H1 (cell line): ENCODE measurements at regions not wholly inside any gene's neighbourhood (a gene's known extent, or its start where the extent isn't known, plus 50 kb on each side); places are given as distances from the start of the nearest gene placed in this dataset.

Experiments used
- CTCF ChIA-PET: fragments of 300-600 bp; sonication (Branson Sonifier 250); formaldehyde crosslinking; loops from one replicate; lab custom pipeline; 2021; ENCODE audit not compliant: partially characterized antibody; lab: Charles Lee
- POLR2A ChIA-PET: fragments of 300-600 bp; sonication (Branson Sonifier 250); formaldehyde crosslinking; loops from one replicate; lab custom pipeline; 2021; ENCODE audit warnings: inconsistent platforms; ENCODE audit not compliant: partially characterized antibody; lab: Charles Lee
- DNase-seq, 2 experiments: peaks; one replicate each; pipeline versions ENCODE4 v3.0.0 to v3.0.0-alpha.2; 2010 to 2022; ENCODE audit warnings: low spot score in 2 of 2, low read depth in 1 of 2, mixed read lengths in 1 of 2
- FAIRE-seq: peaks from 2 replicates; lab custom pipeline; 2011; peaks lifted over from hg19 to GRCh38; lab: Jason Lieb, UNC
- H2AFZ ChIP-seq: 2 replicates; pipeline ENCODE4 v1.8.1; 2012; ENCODE audit warnings: low read length, inconsistent platforms
- H2AK5ac ChIP-seq: 2 replicates; pipeline ENCODE4 v1.6.1; 2013; ENCODE audit warnings: low read depth, low read length
- H2BK120ac ChIP-seq: replicated peaks from 2 replicates; pipeline ENCODE3; 2013; ENCODE audit warnings: low read depth, low read length, inconsistent platforms
- H2BK12ac ChIP-seq: 2 replicates; pipeline ENCODE4 v1.6.1; 2013; ENCODE audit warnings: low read depth, low read length
- H2BK15ac ChIP-seq: 2 replicates; pipeline ENCODE4 v1.6.1; 2013; ENCODE audit warnings: low read length
- H2BK20ac ChIP-seq: 2 replicates; pipeline ENCODE4 v1.6.1; 2013; ENCODE audit warnings: low read length
- H2BK5ac ChIP-seq: 2 replicates; pipeline ENCODE4 v1.6.1; 2013; ENCODE audit warnings: low read depth, low read length
- H3K14ac ChIP-seq: 2 replicates; pipeline ENCODE4 v1.6.1; 2013; ENCODE audit warnings: inconsistent platforms; ENCODE audit not compliant: insufficient read length
- H3K18ac ChIP-seq: 2 replicates; pipeline ENCODE4 v1.6.1; 2013; ENCODE audit warnings: low read length; ENCODE audit errors: extremely low read depth
- H3K23ac ChIP-seq: 2 replicates; pipeline ENCODE4 v1.6.1; 2013; ENCODE audit warnings: inconsistent platforms; ENCODE audit not compliant: insufficient read length
- H3K23me2 ChIP-seq: 2 replicates; pipeline ENCODE4 v1.6.1; 2013; ENCODE audit warnings: low read depth, low read length
- H3K27ac ChIP-seq: 2 replicates; pipeline ENCODE4 v1.6.1; 2011; ENCODE audit warnings: low read depth, low read length, inconsistent platforms
- H3K27me3 ChIP-seq, 4 experiments: replicated peaks in 1 of 4; 1 replicate in 1 of 4; 2 replicates in 3 of 4; pipeline versions ENCODE4 v1.6.1 to v1.8.1; 2011 to 2013; ENCODE audit warnings: low read length in 3 of 4, mild to moderate bottlenecking in 3 of 4, inconsistent platforms in 2 of 4, mixed read lengths in 2 of 4, moderate library complexity in 1 of 4; ENCODE audit not compliant: control insufficient read depth in 3 of 4, insufficient read depth in 3 of 4; ENCODE audit errors: extremely low read depth in 1 of 4
- H3K36me3 ChIP-seq, 4 experiments: 2 replicates each; pipeline versions ENCODE4 v1.6.1 to v1.8.1; 2011 to 2013; ENCODE audit warnings: mild to moderate bottlenecking in 4 of 4, low read length in 3 of 4, moderate library complexity in 2 of 4, control low read depth in 1 of 4, inconsistent platforms in 1 of 4; ENCODE audit not compliant: insufficient read depth in 4 of 4, control insufficient read depth in 2 of 4
- H3K4ac ChIP-seq: replicated peaks from 2 replicates; pipeline ENCODE3; 2013; ENCODE audit warnings: low read length, low read depth, mixed read lengths, inconsistent platforms; ENCODE audit not compliant: insufficient read length
- H3K4me1 ChIP-seq, 4 experiments: replicated peaks in 1 of 4; 1 replicate in 1 of 4; 2 replicates in 3 of 4; pipeline versions ENCODE4 v1.6.1 to v1.8.1; 2011 to 2013; ENCODE audit warnings: low read length in 3 of 4, inconsistent platforms in 2 of 4, mixed read lengths in 1 of 4; ENCODE audit not compliant: insufficient read depth in 4 of 4, control insufficient read depth in 3 of 4
- H3K4me2 ChIP-seq, 2 experiments: 2 replicates each; pipeline versions ENCODE4 v1.6.1 to v1.8.1; 2011 to 2013; ENCODE audit warnings: low read depth in 2 of 2, low read length in 2 of 2, control low read depth in 1 of 2, inconsistent platforms in 1 of 2, mild to moderate bottlenecking in 1 of 2; ENCODE audit not compliant: insufficient read depth in 1 of 2
- H3K4me3 ChIP-seq, 4 experiments: fragments of 200-600, 300-600 bp in 1 of 4; sonication (generic), shearing (Covaris generic), sonication (Bioruptor Twin) in 1 of 4; 2 replicates each; pipeline versions ENCODE4 v1.5.1 to v1.8.1; 2011 to 2016; ENCODE audit warnings: low read length in 4 of 4, low read depth in 3 of 4, control low read depth in 2 of 4, inconsistent platforms in 2 of 4, mild to moderate bottlenecking in 2 of 4, mixed read lengths in 1 of 4, moderate library complexity in 1 of 4; ENCODE audit not compliant: insufficient read depth in 2 of 4; ENCODE audit errors: extremely low read depth in 1 of 4
- H3K56ac ChIP-seq: replicated peaks from 2 replicates; pipeline ENCODE3; 2013; ENCODE audit warnings: low read depth, mild to moderate bottlenecking, mixed read lengths, low read length, inconsistent platforms; ENCODE audit not compliant: insufficient read length
- H3K79me1 ChIP-seq: 2 replicates; pipeline ENCODE4 v1.6.1; 2013; ENCODE audit warnings: low read depth, low read length, control low read depth
- H3K79me2 ChIP-seq, 2 experiments: 2 replicates each; pipeline versions ENCODE4 v1.6.1 to v1.8.1; 2012 to 2013; ENCODE audit warnings: low read length in 2 of 2, mild to moderate bottlenecking in 2 of 2, inconsistent platforms in 1 of 2; ENCODE audit not compliant: insufficient read depth in 2 of 2, control insufficient read depth in 1 of 2
- H3K9ac ChIP-seq, 4 experiments: replicated peaks in 1 of 4; 1 replicate in 1 of 4; 2 replicates in 3 of 4; pipeline versions ENCODE4 v1.6.1 to v1.8.1; 2011 to 2013; ENCODE audit warnings: low read depth in 3 of 4, low read length in 3 of 4, control low read depth in 2 of 4, mild to moderate bottlenecking in 2 of 4, moderate library complexity in 2 of 4, inconsistent platforms in 1 of 4; ENCODE audit errors: extremely low read depth in 1 of 4
- H3K9me3 ChIP-seq, 2 experiments: 2 replicates each; pipeline versions ENCODE4 v1.6.1 to v1.8.1; 2012 to 2013; ENCODE audit warnings: mild to moderate bottlenecking in 2 of 2, moderate library complexity in 2 of 2, control low read depth in 1 of 2, inconsistent platforms in 1 of 2, low read depth in 1 of 2, low read length in 1 of 2, mixed read lengths in 1 of 2; ENCODE audit not compliant: insufficient read depth in 2 of 2
- H4K20me1 ChIP-seq, 2 experiments: replicated peaks in 1 of 2; 2 replicates each; pipeline versions ENCODE3 to v1.8.1; 2011 to 2013; ENCODE audit warnings: inconsistent platforms in 2 of 2, low read length in 2 of 2, mild to moderate bottlenecking in 1 of 2; ENCODE audit not compliant: insufficient read depth in 2 of 2, control insufficient read depth in 1 of 2
- H4K5ac ChIP-seq: 2 replicates; pipeline ENCODE4 v1.6.1; 2013; ENCODE audit warnings: low read length, low read depth, mixed read lengths, inconsistent platforms; ENCODE audit not compliant: insufficient read length
- H4K8ac ChIP-seq: 2 replicates; pipeline ENCODE4 v1.8.0; 2013; ENCODE audit warnings: mild to moderate bottlenecking, moderate library complexity, low read length, inconsistent platforms; ENCODE audit not compliant: insufficient read depth; ENCODE audit errors: extremely low read depth
- H4K91ac ChIP-seq: replicated peaks from 2 replicates; pipeline ENCODE3; 2013; ENCODE audit warnings: low read length, mixed read lengths, inconsistent platforms; ENCODE audit not compliant: insufficient read length
- BCL11A ChIP-seq, 2 experiments: IDR thresholded peaks; one replicate each; pipeline ENCODE4 v1.6.1; 2011; ENCODE audit warnings: low read depth in 2 of 2, low read length in 2 of 2, mild to moderate bottlenecking in 2 of 2
- CEBPB ChIP-seq: IDR thresholded peaks from 2 replicates; pipeline ENCODE4 v1.6.1; 2012; ENCODE audit warnings: low read depth, low read length
- CHD1 ChIP-seq: IDR thresholded peaks from 2 replicates; pipeline ENCODE4 v1.6.1; 2012; ENCODE audit warnings: low read depth, low read length, improper control_type of control experiment
- CREB1 ChIP-seq: IDR thresholded peaks from 2 replicates; pipeline ENCODE4 v1.6.1; 2012; ENCODE audit warnings: inconsistent platforms
- CTCF ChIP-seq, 3 experiments: IDR thresholded peaks; 1 replicate in 2 of 3; 2 replicates in 1 of 3; pipeline versions ENCODE4 v1.5.1 to v1.6.1; 2011; ENCODE audit warnings: low read length in 3 of 3, mild to moderate bottlenecking in 3 of 3, inconsistent platforms in 2 of 3, low read depth in 1 of 3, moderate library complexity in 1 of 3; ENCODE audit not compliant: insufficient read depth in 1 of 3; ENCODE audit errors: control extremely low read depth in 1 of 3
- KDM4A ChIP-seq: IDR thresholded peaks from one replicate; pipeline ENCODE4 v1.7.1; 2012; ENCODE audit warnings: low read depth, mild to moderate bottlenecking, moderate library complexity, low read length, inconsistent platforms; ENCODE audit not compliant: severe bottlenecking
- KDM5A ChIP-seq: fragments of 200-600 bp; IDR thresholded peaks from 2 replicates; pipeline ENCODE4 v1.7.1; 2012; ENCODE audit warnings: mild to moderate bottlenecking, low read length, inconsistent platforms, mixed read lengths
- SIN3A ChIP-seq, 2 experiments: IDR thresholded peaks in 1 of 2; conservative IDR thresholded peaks in 1 of 2; 2 replicates each; pipeline ENCODE4 v1.6.1; 2011 to 2012; ENCODE audit warnings: low read length in 2 of 2, improper control_type of control experiment in 1 of 2, low read depth in 1 of 2, mild to moderate bottlenecking in 1 of 2
- SP2 ChIP-seq: IDR thresholded peaks from 2 replicates; pipeline ENCODE4 v1.6.1; 2012; ENCODE audit warnings: mild to moderate bottlenecking, low read length, inconsistent platforms
- TAF1 ChIP-seq: IDR thresholded peaks from 2 replicates; pipeline ENCODE4 v1.6.1; 2011; ENCODE audit warnings: mild to moderate bottlenecking, low read depth, low read length
- TBP ChIP-seq: IDR thresholded peaks from 2 replicates; pipeline ENCODE4 v1.6.1; 2011; ENCODE audit warnings: low read depth, low read length, improper control_type of control experiment
- WGBS, 2 experiments: shearing (Covaris generic) in 1 of 2; methylation state at CpG; one replicate each; pipeline versions ENCODE4 v1.1.6 to v1.1.7; 2013 to 2015; ENCODE audit warnings: low lambda C conversion rate in 2 of 2, mixed read lengths in 2 of 2, inconsistent platforms in 1 of 2, low coverage in 1 of 2, missing lambda C conversion rate in 1 of 2; ENCODE audit not compliant: insufficient replicate concordance in 2 of 2, insufficient coverage in 1 of 2, insufficient read length in 1 of 2; ENCODE audit errors: extremely low coverage in 1 of 2, missing lambda C conversion rate in 1 of 2; 5-methylcytosine and 5-hydroxymethylcytosine counted together
- TF ChIP-seq, protein P1 (sequence below): IDR thresholded peaks from 2 replicates; pipeline ENCODE4 v1.6.1; 2012; ENCODE audit warnings: low read length, inconsistent platforms

GRCh38 chr2:186339716-186340115, 146.3 kb upstream of the ZC3H15 start:
- Histone ChIP-seq H3K9ac (no peak overlapping the region), H3K56ac (no peak overlapping the region), H4K91ac (no peak overlapping the region), H3K4me2 (no peak overlapping the region), H3K27ac (no peak overlapping the region), H3K4me1 (no peaks in the 10 kb centered on the region), H3K14ac (no peak overlapping the region), H3K18ac (no peak overlapping the region), H2BK20ac (no peak overlapping the region), H3K4ac (no peak overlapping the region), H2BK15ac (no peak overlapping the region), H2AFZ (no peak overlapping the region), H4K5ac (no peak overlapping the region), H3K79me1 (no peaks in the 10 kb centered on the region), H3K27me3 (no peaks in the 10 kb centered on the region), H3K36me3 (no peaks in the 10 kb centered on the region), H3K23ac (no peak overlapping the region), H2BK5ac (no peak overlapping the region), H3K79me2 (no peaks in the 10 kb centered on the region), H4K8ac (no peak overlapping the region), H4K20me1 (no peaks in the 10 kb centered on the region), H3K4me3 (no peak overlapping the region), H2BK120ac (no peak overlapping the region), H2AK5ac (no peak overlapping the region), H3K23me2 (no peaks in the 10 kb centered on the region), H2BK12ac (no peak overlapping the region), H3K9me3 (no peaks in the 10 kb centered on the region)
- FAIRE-seq = no peak
- POLR2A ChIA-PET = no interaction called here
- 86% methylated on average over 1 of the region's 1 CpG; no CpG with 5 or more reads in 1 of the 2 experiments for WGBS, 2 experiments
- CTCF ChIA-PET = no interaction called here
- no peak for DNase-seq
- TF ChIP-seq, protein P1, sequence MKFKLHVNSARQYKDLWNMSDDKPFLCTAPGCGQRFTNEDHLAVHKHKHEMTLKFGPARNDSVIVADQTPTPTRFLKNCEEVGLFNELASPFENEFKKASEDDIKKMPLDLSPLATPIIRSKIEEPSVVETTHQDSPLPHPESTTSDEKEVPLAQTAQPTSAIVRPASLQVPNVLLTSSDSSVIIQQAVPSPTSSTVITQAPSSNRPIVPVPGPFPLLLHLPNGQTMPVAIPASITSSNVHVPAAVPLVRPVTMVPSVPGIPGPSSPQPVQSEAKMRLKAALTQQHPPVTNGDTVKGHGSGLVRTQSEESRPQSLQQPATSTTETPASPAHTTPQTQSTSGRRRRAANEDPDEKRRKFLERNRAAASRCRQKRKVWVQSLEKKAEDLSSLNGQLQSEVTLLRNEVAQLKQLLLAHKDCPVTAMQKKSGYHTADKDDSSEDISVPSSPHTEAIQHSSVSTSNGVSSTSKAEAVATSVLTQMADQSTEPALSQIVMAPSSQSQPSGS = no peak
- TF ChIP-seq KDM4A (no peak), CTCF (IDR thresholded peaks at IDR 0.05; ENCODE audit: control extremely low read depth in 1 of 3, insufficient read depth in 1 of 3, low read depth in 1 of 3, low read length in 3 of 3) (no peak), BCL11A (IDR thresholded peaks at IDR 0.05; ENCODE audit: low read depth in 2 of 2, low read length in 2 of 2) (no peak), SIN3A (conservative IDR thresholded peaks at IDR 0.05 in 1 of 2, IDR thresholded peaks at IDR 0.05 in 1 of 2; ENCODE audit: low read depth in 1 of 2, low read length in 2 of 2) (no peak), CHD1 (no peak), CEBPB (no peak), TBP (no peak), TAF1 (no peak), KDM5A (no peak), SP2 (no peak), CREB1 (no peak)
